Epithelial cell of esophagus (primary cell): ENCODE measurements at regions not wholly inside any gene's neighbourhood (a gene's known extent, or its start where the extent isn't known, plus 50 kb on each side); places are given as distances from the start of the nearest gene placed in this dataset.
"Not testable (repeated sequence)": the region's sequence is repeated elsewhere in the genome, so short reads cannot be mapped to it uniquely, and the experiment has no call there.

Experiments used
- DNase-seq: peaks from one replicate; pipeline ENCODE4 v3.0.0; 2010; ENCODE audit warnings: low read depth
- H3K4me3 ChIP-seq: 2 replicates; pipeline ENCODE4 v1.5.1; 2011; ENCODE audit warnings: mild to moderate bottlenecking, low read length, control low read depth
- TF ChIP-seq, protein P1 (sequence below): IDR thresholded peaks from 2 replicates; pipeline ENCODE4 v1.5.1; 2011; ENCODE audit warnings: low read depth, mild to moderate bottlenecking, low read length, control low read depth, inconsistent platforms; ENCODE audit not compliant: insufficient read depth; ENCODE audit errors: missing control alignments

DNA sequence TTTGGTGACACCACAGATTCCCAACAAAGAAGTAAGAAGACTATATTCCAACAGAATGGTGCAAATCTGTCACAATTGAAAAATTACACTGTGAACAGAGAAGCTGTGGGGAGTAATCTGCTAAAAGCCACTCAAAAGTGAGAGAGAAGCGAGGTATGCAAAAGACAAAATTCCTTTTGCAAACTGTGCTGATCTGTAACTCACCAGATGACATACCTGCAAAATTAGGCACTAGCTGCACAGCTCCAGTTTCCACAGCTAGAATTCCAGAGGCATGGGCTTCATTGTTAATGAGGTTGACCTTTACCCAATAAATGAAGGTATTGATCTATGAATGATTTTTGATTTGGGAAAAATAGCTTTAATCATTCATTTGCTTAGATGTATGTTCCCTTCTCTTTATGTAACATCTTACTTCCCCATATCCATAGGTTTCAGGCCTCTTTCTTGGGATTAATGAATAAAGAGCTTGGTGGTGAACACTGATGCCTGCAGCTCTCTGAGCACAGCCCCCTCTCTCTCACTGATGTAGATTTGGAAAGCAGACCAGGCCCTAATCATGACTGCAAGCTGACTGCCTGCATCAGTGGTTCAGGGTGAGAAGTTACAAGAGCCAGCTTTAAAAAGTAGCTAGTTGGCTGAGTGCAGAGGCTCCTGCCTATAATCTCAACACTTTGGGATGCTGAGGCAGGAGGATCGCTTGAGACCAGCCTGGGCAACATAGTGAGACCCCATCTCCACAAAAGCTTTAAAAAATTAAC, 85.2 kb downstream of the LACC1 start:
- no peak for DNase-seq
- TF ChIP-seq, protein P1, sequence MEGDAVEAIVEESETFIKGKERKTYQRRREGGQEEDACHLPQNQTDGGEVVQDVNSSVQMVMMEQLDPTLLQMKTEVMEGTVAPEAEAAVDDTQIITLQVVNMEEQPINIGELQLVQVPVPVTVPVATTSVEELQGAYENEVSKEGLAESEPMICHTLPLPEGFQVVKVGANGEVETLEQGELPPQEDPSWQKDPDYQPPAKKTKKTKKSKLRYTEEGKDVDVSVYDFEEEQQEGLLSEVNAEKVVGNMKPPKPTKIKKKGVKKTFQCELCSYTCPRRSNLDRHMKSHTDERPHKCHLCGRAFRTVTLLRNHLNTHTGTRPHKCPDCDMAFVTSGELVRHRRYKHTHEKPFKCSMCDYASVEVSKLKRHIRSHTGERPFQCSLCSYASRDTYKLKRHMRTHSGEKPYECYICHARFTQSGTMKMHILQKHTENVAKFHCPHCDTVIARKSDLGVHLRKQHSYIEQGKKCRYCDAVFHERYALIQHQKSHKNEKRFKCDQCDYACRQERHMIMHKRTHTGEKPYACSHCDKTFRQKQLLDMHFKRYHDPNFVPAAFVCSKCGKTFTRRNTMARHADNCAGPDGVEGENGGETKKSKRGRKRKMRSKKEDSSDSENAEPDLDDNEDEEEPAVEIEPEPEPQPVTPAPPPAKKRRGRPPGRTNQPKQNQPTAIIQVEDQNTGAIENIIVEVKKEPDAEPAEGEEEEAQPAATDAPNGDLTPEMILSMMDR = no peak
- no peak overlapping the region for H3K4me3 ChIP-seq

DNA sequence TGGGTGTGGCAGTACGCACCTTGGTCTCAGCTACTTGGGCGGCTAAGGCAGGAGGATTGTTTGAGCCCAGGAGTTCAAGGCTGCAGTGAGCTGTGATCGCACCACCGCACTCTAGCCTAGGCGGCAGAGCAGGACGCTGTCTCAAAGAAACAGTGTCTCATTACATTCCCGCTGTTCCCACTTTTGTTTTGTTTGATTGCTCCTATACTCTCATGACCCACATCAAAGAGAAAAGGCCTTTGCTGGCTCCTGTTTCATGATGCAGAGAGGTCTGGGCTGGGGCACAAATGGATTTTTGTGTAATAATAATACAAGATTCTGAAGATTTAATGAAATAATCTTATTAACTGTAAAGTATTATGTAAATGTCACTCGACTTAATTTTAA, 85.7 kb downstream of the LACC1 start:
- TF ChIP-seq, protein P1 = no peak
- H3K4me3 ChIP-seq = no peak overlapping the region
- DNase-seq = no peak

DNA sequence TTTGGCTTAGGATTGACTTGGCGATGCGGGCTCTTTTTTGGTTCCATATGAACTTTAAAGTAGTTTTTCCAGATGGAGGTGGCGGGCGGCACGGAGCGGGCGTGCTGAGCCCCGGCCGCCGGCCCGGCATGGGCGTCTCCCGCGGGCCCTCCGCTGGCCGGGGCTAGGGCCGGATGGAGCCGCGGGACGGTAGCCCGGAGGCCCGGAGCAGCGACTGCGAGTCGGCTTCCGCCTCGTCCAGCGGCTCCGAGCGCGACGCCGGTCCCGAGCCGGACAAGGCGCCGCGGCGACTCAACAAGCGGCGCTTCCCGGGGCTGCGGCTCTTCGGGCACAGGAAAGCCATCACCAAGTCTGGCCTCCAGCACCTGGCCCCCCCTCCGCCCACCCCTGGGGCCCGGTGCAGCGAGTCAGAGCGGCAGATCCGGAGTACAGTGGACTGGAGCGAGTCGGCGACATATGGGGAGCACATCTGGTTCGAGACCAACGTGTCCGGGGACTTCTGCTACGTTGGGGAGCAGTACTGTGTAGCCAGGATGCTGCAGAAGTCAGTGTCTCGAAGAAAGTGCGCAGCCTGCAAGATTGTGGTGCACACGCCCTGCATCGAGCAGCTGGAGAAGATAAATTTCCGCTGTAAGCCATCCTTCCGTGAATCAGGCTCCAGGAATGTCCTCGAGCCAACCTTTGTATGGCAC, 88.7 kb downstream of the LACC1 start:
- not testable (repeated sequence) for DNase-seq, H3K4me3 ChIP-seq

DNA sequence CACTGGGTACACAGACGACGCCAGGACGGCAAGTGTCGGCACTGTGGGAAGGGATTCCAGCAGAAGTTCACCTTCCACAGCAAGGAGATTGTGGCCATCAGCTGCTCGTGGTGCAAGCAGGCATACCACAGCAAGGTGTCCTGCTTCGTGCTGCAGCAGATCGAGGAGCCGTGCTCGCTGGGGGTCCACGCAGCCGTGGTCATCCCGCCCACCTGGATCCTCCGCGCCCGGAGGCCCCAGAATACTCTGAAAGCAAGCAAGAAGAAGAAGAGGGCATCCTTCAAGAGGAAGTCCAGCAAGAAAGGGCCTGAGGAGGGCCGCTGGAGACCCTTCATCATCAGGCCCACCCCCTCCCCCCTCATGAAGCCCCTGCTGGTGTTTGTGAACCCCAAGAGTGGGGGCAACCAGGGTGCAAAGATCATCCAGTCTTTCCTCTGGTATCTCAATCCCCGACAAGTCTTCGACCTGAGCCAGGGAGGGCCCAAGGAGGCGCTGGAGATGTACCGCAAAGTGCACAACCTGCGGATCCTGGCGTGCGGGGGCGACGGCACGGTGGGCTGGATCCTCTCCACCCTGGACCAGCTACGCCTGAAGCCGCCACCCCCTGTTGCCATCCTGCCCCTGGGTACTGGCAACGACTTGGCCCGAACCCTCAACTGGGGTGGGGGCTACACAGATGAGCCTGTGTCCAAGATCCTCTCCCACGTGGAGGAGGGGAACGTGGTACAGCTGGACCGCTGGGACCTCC, 89.4 kb downstream of the LACC1 start:
- not testable (repeated sequence) for DNase-seq, H3K4me3 ChIP-seq

DNA sequence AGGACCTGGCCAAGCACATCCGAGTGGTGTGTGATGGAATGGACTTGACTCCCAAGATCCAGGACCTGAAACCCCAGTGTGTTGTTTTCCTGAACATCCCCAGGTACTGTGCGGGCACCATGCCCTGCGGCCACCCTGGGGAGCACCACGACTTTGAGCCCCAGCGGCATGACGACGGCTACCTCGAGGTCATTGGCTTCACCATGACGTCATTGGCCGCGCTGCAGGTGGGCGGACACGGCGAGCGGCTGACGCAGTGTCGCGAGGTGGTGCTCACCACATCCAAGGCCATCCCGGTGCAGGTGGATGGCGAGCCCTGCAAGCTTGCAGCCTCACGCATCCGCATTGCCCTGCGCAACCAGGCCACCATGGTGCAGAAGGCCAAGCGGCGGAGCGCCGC, 90.2 kb downstream of the LACC1 start:
- not testable (repeated sequence) for DNase-seq, H3K4me3 ChIP-seq

DNA sequence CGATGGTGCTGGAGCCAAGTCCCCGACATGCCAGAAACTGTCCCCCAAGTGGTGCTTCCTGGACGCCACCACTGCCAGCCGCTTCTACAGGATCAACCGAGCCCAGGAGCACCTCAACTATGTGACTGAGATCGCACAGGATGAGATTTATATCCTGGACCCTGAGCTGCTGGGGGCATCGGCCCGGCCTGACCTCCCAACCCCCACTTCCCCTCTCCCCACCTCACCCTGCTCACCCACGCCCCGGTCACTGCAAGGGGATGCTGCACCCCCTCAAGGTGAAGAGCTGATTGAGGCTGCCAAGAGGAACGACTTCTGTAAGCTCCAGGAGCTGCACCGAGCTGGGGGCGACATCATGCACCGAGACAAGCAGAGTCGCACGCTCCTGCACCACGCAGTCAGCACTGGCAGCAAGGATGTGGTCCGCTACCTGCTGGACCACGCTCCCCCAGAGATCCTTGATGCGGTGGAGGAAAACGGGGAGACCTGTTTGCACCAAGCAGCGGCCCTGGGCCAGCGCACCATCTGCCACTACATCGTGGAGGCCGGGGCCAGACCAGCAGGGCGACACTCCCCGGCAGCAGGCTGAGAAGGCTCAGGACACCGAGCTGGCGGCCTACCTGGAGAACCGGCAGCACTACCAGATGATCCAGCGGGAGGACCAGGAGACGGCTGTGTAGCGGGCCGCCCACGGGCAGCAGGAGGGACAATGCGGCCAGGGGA, 91.0 kb downstream of the LACC1 start:
- H3K4me3 ChIP-seq, DNase-seq: not testable (repeated sequence)

DNA sequence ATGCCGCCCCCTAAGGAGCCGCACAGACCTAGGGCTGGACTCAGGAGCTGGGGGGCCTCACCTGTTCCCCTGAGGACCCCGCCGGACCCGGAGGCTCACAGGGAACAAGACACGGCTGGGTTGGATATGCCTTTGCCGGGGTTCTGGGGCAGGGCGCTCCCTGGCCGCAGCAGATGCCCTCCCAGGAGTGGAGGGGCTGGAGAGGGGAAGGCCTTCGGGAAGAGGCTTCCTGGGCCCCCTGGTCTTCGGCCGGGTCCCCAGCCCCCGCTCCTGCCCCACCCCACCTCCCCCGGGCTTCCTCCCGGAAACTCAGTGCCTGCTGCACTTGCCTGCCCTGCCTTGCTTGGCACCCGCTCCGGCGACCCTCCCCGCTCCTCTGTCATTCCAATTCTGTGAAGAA, 91.6 kb downstream of the LACC1 start:
- not testable (repeated sequence) for DNase-seq, H3K4me3 ChIP-seq

DNA sequence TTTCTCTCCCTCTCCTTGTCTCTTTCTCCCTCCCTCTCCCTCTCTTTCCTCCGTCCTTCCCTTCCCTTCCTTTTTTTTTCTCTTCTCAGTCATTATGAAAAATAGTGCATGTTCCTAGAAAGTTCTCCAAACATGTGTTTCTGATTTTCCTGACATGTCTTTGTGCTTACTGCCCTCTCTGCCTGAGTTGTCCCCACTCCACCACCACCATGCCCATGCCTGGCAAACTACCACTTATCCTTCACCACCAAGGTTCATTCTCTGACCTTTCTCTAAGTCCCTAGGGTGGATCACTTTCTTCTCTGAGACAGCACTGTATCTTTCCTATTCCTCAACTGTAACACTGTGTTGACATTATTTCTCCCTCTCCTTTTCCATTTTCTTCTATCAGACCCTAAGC, 98.2 kb downstream of the LACC1 start:
- TF ChIP-seq, protein P1 = no peak
- DNase-seq = no peak
- H3K4me3 ChIP-seq = no peak overlapping the region

DNA sequence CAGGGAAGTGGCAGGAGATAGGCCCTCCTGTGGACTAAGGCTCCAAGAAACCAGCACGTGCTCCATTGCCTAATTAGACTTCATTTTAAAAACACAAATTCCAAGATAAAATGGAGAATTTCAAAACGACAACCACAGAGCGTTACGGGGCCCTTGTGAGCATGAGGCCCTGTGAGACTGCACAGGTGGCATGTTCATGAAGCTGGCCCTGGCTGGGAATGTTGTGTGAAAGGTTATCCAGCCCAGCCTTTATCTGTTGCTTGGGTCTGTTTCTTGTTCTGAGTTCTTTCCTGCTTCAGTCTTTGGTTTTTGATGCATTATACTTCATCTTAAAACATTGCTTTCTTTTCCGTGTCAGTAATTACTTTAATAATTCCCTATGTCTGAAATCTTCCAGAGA, 99.0 kb downstream of the LACC1 start:
- TF ChIP-seq, protein P1 = no peak
- no peak for DNase-seq
- no peak overlapping the region for H3K4me3 ChIP-seq
